NT2/D1 (cell line): ENCODE measurements at regions not wholly inside any gene's neighbourhood (a gene's known extent, or its start where the extent isn't known, plus 50 kb on each side); places are given as distances from the start of the nearest gene placed in this dataset.

Experiments used
- DNase-seq: peaks from one replicate; pipeline ENCODE4 v3.0.0-alpha.2; 2011; ENCODE audit warnings: low read depth, low spot score
- H3K27me3 ChIP-seq: 2 replicates; pipeline ENCODE4 v1.6.0; 2011; ENCODE audit warnings: mild to moderate bottlenecking; ENCODE audit not compliant: insufficient read length, insufficient read depth
- H3K36me3 ChIP-seq: 2 replicates; pipeline ENCODE4 v1.6.1; 2011; ENCODE audit warnings: mild to moderate bottlenecking, low read length, mixed read lengths; ENCODE audit not compliant: insufficient read depth, insufficient read length
- H3K4me1 ChIP-seq: 2 replicates; pipeline ENCODE4 v1.5.1; 2011; ENCODE audit not compliant: insufficient read depth, insufficient read length
- H3K4me3 ChIP-seq: 2 replicates; pipeline ENCODE4 v1.5.1; 2011; ENCODE audit warnings: low read depth; ENCODE audit not compliant: insufficient read length
- H3K9ac ChIP-seq: 2 replicates; pipeline ENCODE4 v1.6.0; 2011; ENCODE audit warnings: low read depth; ENCODE audit not compliant: insufficient read length
- H3K9me3 ChIP-seq: 2 replicates; pipeline ENCODE4 v1.5.1; 2011; ENCODE audit warnings: mild to moderate bottlenecking, low read length; ENCODE audit not compliant: insufficient read depth
- SUZ12 ChIP-seq: IDR thresholded peaks from 2 replicates; pipeline ENCODE4 v1.6.1; 2011; ENCODE audit not compliant: insufficient read length, insufficient read depth; ENCODE audit errors: extremely low read depth
- YY1 ChIP-seq: IDR thresholded peaks from 2 replicates; pipeline ENCODE4 v1.6.1; 2011; ENCODE audit not compliant: insufficient read length, insufficient read depth
- ZNF274 ChIP-seq: IDR thresholded peaks from 2 replicates; pipeline ENCODE4 v1.6.1; 2011; ENCODE audit warnings: mild to moderate bottlenecking, low read depth, low read length

GRCh38 chr22:48258811-48259210 is 1496.4 kb downstream of the TBC1D22A start:
- Histone ChIP-seq H3K4me3 (no peak overlapping the region), H3K36me3 (no peaks in the 10 kb centered on the region), H3K9me3 (no peaks in the 10 kb centered on the region; the same call in 1 of the 2 replicates), H3K27me3 (peaks cover 3% of the 10 kb centered on the region), H3K4me1 (peaks cover 3% of the 10 kb centered on the region), H3K9ac (no peak overlapping the region)
- no peak for DNase-seq
- no peak for TF ChIP-seq SUZ12
- no peak for TF ChIP-seq ZNF274
- TF ChIP-seq YY1, result no peak

DNA sequence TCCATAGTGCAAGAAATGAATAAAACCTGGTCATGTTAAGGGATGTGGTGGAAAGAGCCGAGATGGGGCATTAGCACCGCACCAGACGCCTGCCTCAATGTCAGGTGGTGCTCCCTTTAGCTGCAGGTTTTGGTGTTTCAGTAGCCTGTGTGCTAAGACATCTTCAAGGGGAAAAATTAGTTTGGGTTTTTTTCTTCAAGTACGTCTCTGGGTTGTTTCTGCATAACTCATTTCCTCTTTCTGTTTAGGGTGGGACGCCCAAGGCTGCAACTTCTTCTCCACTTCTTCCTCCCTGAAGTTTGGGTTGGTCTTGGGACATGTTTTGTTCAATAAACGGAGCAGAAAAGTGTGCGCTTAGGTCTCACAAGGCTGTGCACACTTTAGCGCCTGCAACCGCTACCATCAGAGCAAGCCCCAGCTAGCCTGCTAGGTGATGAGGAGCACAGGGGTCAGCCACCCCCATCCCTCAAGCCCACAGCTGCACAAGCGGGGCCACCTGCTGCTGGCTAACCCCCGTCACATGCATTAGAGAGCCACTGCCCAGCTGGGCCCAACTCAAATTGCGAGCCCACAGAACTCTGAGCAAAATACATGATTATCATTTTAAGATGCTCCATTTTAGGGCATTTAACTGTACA is 1495.7 kb downstream of the TBC1D22A start:
- no peaks in the 10 kb centered on the region; the same call in 1 of the 2 replicates for H3K9me3 ChIP-seq
- H3K27me3 ChIP-seq, result peaks cover 3% of the 10 kb centered on the region
- H3K4me3 ChIP-seq, result no peak overlapping the region

DNA sequence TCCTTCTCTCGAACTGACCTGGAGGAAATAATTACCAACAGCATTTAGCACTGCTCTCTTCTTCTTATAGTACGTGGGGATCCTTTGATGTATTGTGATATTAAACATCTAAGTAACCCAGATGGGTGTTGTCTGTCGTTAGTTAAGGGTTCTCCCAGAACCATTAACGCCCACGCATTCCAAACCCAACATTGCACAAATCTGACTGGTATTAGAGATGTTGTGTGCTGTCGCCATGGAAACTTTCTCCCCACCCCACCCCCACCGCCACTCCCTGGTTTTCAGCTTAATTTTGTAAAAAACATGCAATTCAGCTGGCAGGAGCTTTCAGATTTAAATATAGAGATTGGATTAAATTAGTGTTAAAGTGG is 1495.2 kb downstream of the TBC1D22A start:
- Histone ChIP-seq H3K27me3 (peaks cover 3% of the 10 kb centered on the region), H3K9ac (no peak overlapping the region), H3K9me3 (no peaks in the 10 kb centered on the region; the same call in 1 of the 2 replicates), H3K4me1 (peaks cover 3% of the 10 kb centered on the region), H3K4me3 (no peak overlapping the region), H3K36me3 (no peaks in the 10 kb centered on the region)
- DNase-seq, result no peak
- no peak for TF ChIP-seq SUZ12
- TF ChIP-seq YY1, result no peak
- TF ChIP-seq ZNF274, result no peak

More for the DNA sequence above, 1495.7 kb downstream of the TBC1D22A start:
- no peak for TF ChIP-seq ZNF274
- no peak for TF ChIP-seq SUZ12
- TF ChIP-seq YY1, result no peak
- Histone ChIP-seq H3K9ac (no peak overlapping the region), H3K4me1 (peaks cover 3% of the 10 kb centered on the region), H3K36me3 (no peaks in the 10 kb centered on the region)
- no peak for DNase-seq

DNA sequence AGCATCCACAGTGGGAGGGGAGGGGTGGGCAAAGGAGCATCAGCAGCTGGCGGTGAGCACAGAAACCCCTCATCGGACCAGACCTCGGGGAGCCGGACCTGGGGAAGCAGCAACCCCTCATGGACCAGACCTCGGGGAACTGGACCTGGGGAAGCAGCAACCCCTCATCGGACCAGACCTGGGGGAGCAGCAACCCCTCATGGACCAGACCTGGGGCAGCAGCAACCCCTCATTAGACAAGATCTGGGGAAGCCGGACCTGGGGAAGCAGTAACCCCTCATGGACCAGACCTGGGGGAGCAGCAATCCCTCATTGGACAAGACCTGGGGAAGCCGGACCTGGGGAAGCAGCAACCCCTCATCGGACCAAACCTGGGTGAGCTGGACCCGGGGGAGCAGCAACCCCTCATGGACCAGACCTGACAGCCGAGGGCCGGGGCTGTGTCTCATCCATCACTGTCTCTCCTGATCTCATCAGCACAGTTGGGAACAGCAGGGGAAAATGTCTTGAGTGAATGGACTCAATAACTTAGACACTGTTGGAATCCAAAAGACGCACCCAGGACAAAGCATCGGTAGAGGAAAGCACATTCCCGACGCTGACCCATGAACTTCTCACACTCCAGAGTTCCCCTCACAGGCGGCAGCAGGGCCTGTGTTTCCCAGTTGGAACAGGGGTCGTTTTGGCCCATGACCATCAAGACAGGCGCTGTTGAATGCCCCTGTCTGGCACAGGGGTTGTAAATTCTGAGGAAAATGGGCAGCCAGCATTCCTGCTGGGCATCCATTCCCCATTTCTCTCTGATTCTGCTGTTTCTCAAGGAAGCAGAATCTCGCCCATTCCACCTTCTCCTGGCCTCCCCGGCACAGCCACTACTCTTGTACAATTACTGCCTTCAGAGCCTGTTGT is 1494.6 kb downstream of the TBC1D22A start:
- Histone ChIP-seq H3K36me3 (no peaks in the 10 kb centered on the region), H3K27me3 (peaks cover 3% of the 10 kb centered on the region), H3K9me3 (no peaks in the 10 kb centered on the region; the same call in 1 of the 2 replicates), H3K9ac (no peak overlapping the region), H3K4me3 (no peak overlapping the region), H3K4me1 (peaks cover 3% of the 10 kb centered on the region)
- TF ChIP-seq SUZ12, result no peak
- no peak for DNase-seq

DNA sequence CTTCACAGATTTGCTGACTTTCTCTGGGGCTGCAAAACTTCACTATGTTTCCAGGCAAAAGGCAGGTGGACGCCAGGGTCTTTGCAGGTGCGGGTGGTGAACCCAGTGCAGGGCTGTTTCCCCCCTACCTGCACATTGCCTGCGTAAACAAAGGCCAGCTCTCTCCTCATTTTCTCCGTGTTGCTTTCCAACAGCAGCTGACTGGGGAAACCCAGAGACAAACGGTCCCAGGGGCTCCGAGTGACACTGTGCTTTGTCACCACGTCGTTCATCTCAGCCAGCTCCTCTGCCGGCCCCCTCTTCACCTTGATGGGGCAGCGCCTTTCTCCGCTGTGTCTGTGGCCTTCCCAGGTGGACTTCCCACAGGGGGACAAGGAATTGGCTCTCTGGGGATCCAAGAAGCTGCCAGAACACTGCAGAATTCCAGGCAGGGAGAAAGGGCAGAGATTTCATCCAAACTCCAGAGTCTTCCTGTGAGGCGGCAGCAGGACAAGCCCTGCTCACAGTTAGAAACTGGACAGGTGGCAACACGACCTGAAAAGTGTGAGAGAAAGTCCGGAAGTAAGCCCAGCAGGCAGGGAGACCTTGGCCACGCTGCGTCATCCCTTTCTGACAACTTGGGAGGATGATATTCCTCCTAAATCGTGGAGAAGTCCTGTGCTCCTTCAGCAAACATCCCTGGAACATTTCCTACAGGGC is 1493.7 kb downstream of the TBC1D22A start:
- H3K27me3 ChIP-seq, result peaks cover 7% of the 10 kb centered on the region
- H3K9me3 ChIP-seq, result no peaks in the 10 kb centered on the region; the same call in 1 of the 2 replicates
- H3K9ac ChIP-seq, result no peak overlapping the region
- H3K4me1 ChIP-seq, result peaks cover 3% of the 10 kb centered on the region
- H3K36me3 ChIP-seq, result no peaks in the 10 kb centered on the region
- TF ChIP-seq ZNF274 (no peak), YY1 (no peak)
- DNase-seq, result no peak
- H3K4me3 ChIP-seq, result no peak overlapping the region

DNA sequence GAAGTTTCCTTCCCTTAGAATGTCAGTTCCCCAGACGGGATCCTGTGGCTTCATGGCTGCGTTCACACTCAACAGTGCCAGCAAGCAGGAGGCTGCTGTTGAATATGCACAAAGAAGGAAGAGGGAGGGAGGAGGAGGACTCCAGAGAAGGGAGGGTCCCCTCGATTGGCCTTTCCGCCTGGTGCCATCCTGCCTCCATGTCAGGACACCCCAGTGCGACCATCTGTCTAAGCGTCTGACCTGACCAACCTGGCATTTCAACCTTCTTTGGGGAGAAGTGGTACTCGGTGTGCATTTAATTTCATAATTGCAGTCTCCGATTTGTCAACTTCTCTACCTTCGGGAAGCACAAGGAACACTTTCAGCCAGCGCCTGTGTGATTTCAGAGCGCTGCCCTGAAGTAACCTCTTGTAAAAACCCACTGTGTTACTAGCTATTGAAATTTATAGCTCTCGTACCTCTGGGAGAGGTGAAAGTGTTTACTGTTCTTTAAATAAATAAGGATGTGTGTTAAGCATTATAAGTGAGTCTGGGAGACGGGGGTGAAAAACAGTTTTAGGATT is 1491.9 kb downstream of the TBC1D22A start:
- Histone ChIP-seq H3K4me3 (no peak overlapping the region), H3K36me3 (no peaks in the 10 kb centered on the region), H3K27me3 (peaks cover 15% of the 10 kb centered on the region), H3K4me1 (peaks cover 7% of the 10 kb centered on the region), H3K9me3 (no peaks in the 10 kb centered on the region; the same call in 1 of the 2 replicates), H3K9ac (no peak overlapping the region)
- no peak for TF ChIP-seq YY1
- no peak for TF ChIP-seq ZNF274
- TF ChIP-seq SUZ12, result no peak
- no peak for DNase-seq
